OCI-LY1 (cell line): ENCODE measurements at regions not wholly inside any gene's neighbourhood (a gene's known extent, or its start where the extent isn't known, plus 50 kb on each side); places are given as distances from the start of the nearest gene placed in this dataset.
"Not testable (repeated sequence)": the region's sequence is repeated elsewhere in the genome, so short reads cannot be mapped to it uniquely, and the experiment has no call there.

Experiments used
- H2AFZ ChIP-seq: fragments of 200-600 bp; sonication (generic), shearing (Covaris generic); 2 replicates; pipeline ENCODE4 v1.6.0; 2014; ENCODE audit warnings: antibody characterized with exemption, mild to moderate bottlenecking, low read length
- H3F3A ChIP-seq: fragments of 200-600 bp; sonication (generic), shearing (Covaris generic); 2 replicates; pipeline ENCODE4 v1.6.0; 2014; ENCODE audit warnings: mild to moderate bottlenecking, antibody characterized with exemption, low read length, moderate library complexity; ENCODE audit not compliant: insufficient read depth
- H3K27ac ChIP-seq: fragments of 200-600 bp; sonication (generic); 2 replicates; pipeline ENCODE4 v1.5.1; 2014; ENCODE audit warnings: low read length, mixed run types, mild to moderate bottlenecking, low read depth; ENCODE audit not compliant: poor library complexity, severe bottlenecking
- H3K27me3 ChIP-seq: fragments of 200-600 bp; sonication (generic); 2 replicates; pipeline ENCODE4 v1.6.0; 2014; ENCODE audit warnings: antibody characterized with exemption, mild to moderate bottlenecking, low read length, moderate library complexity; ENCODE audit not compliant: insufficient read depth
- H3K36me3 ChIP-seq: fragments of 200-600 bp; sonication (generic); 2 replicates; pipeline ENCODE4 v1.6.1; 2014; ENCODE audit warnings: mild to moderate bottlenecking, antibody characterized with exemption, low read length, moderate library complexity, mixed read lengths; ENCODE audit not compliant: insufficient read depth
- H3K4me1 ChIP-seq: fragments of 200-600 bp; sonication (generic); 2 replicates; pipeline ENCODE4 v1.5.1; 2014; ENCODE audit warnings: mild to moderate bottlenecking, low read length, moderate library complexity; ENCODE audit not compliant: insufficient read depth, severe bottlenecking
- H3K4me2 ChIP-seq: fragments of 200-600 bp; sonication (generic), shearing (Covaris generic); 2 replicates; pipeline ENCODE4 v1.6.1; 2014; ENCODE audit warnings: low read length
- H3K4me3 ChIP-seq: fragments of 200-600 bp; sonication (generic); 2 replicates; pipeline ENCODE4 v1.5.1; 2014; ENCODE audit warnings: low read length, low read depth, mild to moderate bottlenecking, mixed read lengths; ENCODE audit not compliant: poor library complexity, severe bottlenecking
- H3K79me2 ChIP-seq: fragments of 200-600 bp; shearing (Covaris generic); 2 replicates; pipeline ENCODE4 v1.6.1; 2016; ENCODE audit warnings: mixed run types, low read length, mixed read lengths; ENCODE audit not compliant: insufficient read depth
- H3K9ac ChIP-seq: fragments of 200-600 bp; sonication (generic), shearing (Covaris generic); 2 replicates; pipeline ENCODE4 v1.6.1; 2014; ENCODE audit warnings: mild to moderate bottlenecking, low read length, mixed read lengths
- H3K9me2 ChIP-seq: fragments of 200-600 bp; sonication (generic), shearing (Covaris generic); 2 replicates; pipeline ENCODE4 v1.6.1; 2014; ENCODE audit warnings: low read depth, mild to moderate bottlenecking, low read length, mixed read lengths
- H3K9me3 ChIP-seq: fragments of 200-600 bp; shearing (Covaris generic); 2 replicates; pipeline ENCODE4 v1.6.1; 2014; ENCODE audit warnings: low read length, mixed read lengths
- H4K20me1 ChIP-seq: fragments of 200-600 bp; sonication (generic), shearing (Covaris generic); 2 replicates; pipeline ENCODE4 v1.6.0; 2016; ENCODE audit warnings: mild to moderate bottlenecking, low read length; ENCODE audit not compliant: insufficient read depth
- CTCF ChIP-seq: fragments of 200-600 bp; sonication (generic), shearing (Covaris generic); IDR thresholded peaks from 2 replicates; pipeline ENCODE4 v1.5.1; 2017; ENCODE audit warnings: mild to moderate bottlenecking, antibody characterized with exemption, low read length, moderate library complexity, mixed read lengths
- EZH2 ChIP-seq: fragments of 200-600 bp; sonication (generic), shearing (Covaris generic); IDR thresholded peaks from 2 replicates; pipeline ENCODE4 v1.8.0; 2017; ENCODE audit warnings: borderline replicate concordance, mixed run types, mild to moderate bottlenecking, antibody characterized with exemption, low read length, moderate library complexity, mixed read lengths

- H3K79me2 ChIP-seq, H3K36me3 ChIP-seq, H3K9me3 ChIP-seq, H3K9me2 ChIP-seq, H3F3A ChIP-seq, H3K4me3 ChIP-seq, H3K9ac ChIP-seq, H2AFZ ChIP-seq, H3K4me2 ChIP-seq, H4K20me1 ChIP-seq, H3K27me3 ChIP-seq: not testable (repeated sequence)
- TF ChIP-seq CTCF: peak; percentile 80
- peaks cover 24% of the 10 kb centered on the region for H3K4me1 ChIP-seq
- H3K27ac ChIP-seq: peak overlapping the region; percentile 14
Observed at GRCh38 chr14:106537597-106537996, 1011.2 kb downstream of the TMEM121 start.

GRCh38 chr14:106538201-106538600 is 1011.8 kb downstream of the TMEM121 start:
- Histone ChIP-seq H3K4me2 (no peak overlapping the region), H3K9me2 (no peaks in the 10 kb centered on the region), H2AFZ (no peak overlapping the region), H3K79me2 (no peaks in the 10 kb centered on the region), H3K9ac (no peak overlapping the region), H3K4me3 (no peak overlapping the region), H3K4me1 (peaks cover 24% of the 10 kb centered on the region), H3F3A (no peaks in the 10 kb centered on the region), H3K27me3 (no peaks in the 10 kb centered on the region; the same call in 1 of the 2 replicates), H3K36me3 (no peaks in the 10 kb centered on the region), H3K27ac (peak overlapping the region; percentile 14), H3K9me3 (no peaks in the 10 kb centered on the region), H4K20me1 (no peaks in the 10 kb centered on the region)
- no peak for TF ChIP-seq CTCF
- TF ChIP-seq EZH2: no peak

- H3K27me3 ChIP-seq: no peaks in the 10 kb centered on the region; the same call in 1 of the 2 replicates
- no peaks in the 10 kb centered on the region for H3K4me1 ChIP-seq
- no peaks in the 10 kb centered on the region for H3K9me2 ChIP-seq
- TF ChIP-seq EZH2 (no peak), CTCF (no peak)
- H3K9me3 ChIP-seq: 0 out of 2 replicates have a peak, but pooled peaks cover 2% of the 10 kb centered on the region
- H3F3A ChIP-seq: no peaks in the 10 kb centered on the region
- no peak overlapping the region for H3K9ac ChIP-seq
- H3K27ac ChIP-seq: no peak overlapping the region
- no peaks in the 10 kb centered on the region for H3K36me3 ChIP-seq
- no peaks in the 10 kb centered on the region for H4K20me1 ChIP-seq
- H3K79me2 ChIP-seq: no peaks in the 10 kb centered on the region
- H3K4me3 ChIP-seq: no peak overlapping the region
- H3K4me2 ChIP-seq: no peak overlapping the region
- no peak overlapping the region for H2AFZ ChIP-seq
Observed at GRCh38 chr14:106547735-106548434, 1021.5 kb downstream of the TMEM121 start.
